Caco-2 (cell line): ENCODE measurements at regions not wholly inside any gene's neighbourhood (a gene's known extent, or its start where the extent isn't known, plus 50 kb on each side); places are given as distances from the start of the nearest gene placed in this dataset.

ENCODE experiments used
- BruUV-seq: library from RNA; stranded (reverse); fragments of 400-500 nt; replicated peaks from 2 replicates; lab custom pipeline; 2021; lab: Mats Ljungman, UMichigan
- CTCF ChIA-PET: fragments of 300-600 bp; sonication (Branson Sonifier 250); formaldehyde crosslinking; loops from one replicate; lab custom pipeline; 2022; ENCODE audit warnings: antibody characterized with exemption; lab: Charles Lee
- POLR2A ChIA-PET: fragments of 300-600 bp; sonication (Branson Sonifier 250); formaldehyde crosslinking; loops from one replicate; lab custom pipeline; 2022; ENCODE audit warnings: antibody characterized with exemption; lab: Charles Lee
- DNase-seq, 2 experiments: peaks; one replicate each; pipeline versions ENCODE4 v3.0.0 to v3.0.0-alpha.2; 2020 to 2022
- H3K27me3 ChIP-seq: replicated peaks from 2 replicates; pipeline ENCODE4 v1.6.0; 2011; ENCODE audit warnings: low read length; ENCODE audit not compliant: control insufficient read depth, insufficient read depth
- H3K36me3 ChIP-seq: 2 replicates; pipeline ENCODE4 v1.5.1; 2011; ENCODE audit warnings: low read length; ENCODE audit not compliant: control insufficient read depth, insufficient read depth
- H3K4me1 ChIP-seq: fragments of 250-450 bp; sonication (Bioruptor Pico); 2 replicates; pipeline ENCODE4 v1.5.1; 2020; ENCODE audit warnings: mild to moderate bottlenecking
- H3K4me3 ChIP-seq: 2 replicates; pipeline ENCODE4 v1.5.1; 2011; ENCODE audit warnings: low read depth, mild to moderate bottlenecking, control low read depth, low read length
- H3K9me3 ChIP-seq: fragments of 250-450 bp; sonication (Bioruptor Pico); 2 replicates; pipeline ENCODE4 v1.5.1; 2020; ENCODE audit warnings: mild to moderate bottlenecking, moderate library complexity
- H3K27ac Mint-ChIP-seq: one replicate; pipeline ENCODE4 v1.8.0; 2022; ENCODE audit warnings: mixed read lengths; ENCODE audit not compliant: unreplicated experiment
- H3K27me3 Mint-ChIP-seq: one replicate; pipeline ENCODE4 v1.8.0; 2022; ENCODE audit warnings: mixed read lengths; ENCODE audit not compliant: insufficient read depth, unreplicated experiment
- H3K36me3 Mint-ChIP-seq: one replicate; pipeline ENCODE4 v1.8.0; 2022; ENCODE audit warnings: mild to moderate bottlenecking, mixed read lengths; ENCODE audit not compliant: insufficient read depth, unreplicated experiment
- H3K4me1 Mint-ChIP-seq: one replicate; pipeline ENCODE4 v1.8.0; 2022; ENCODE audit warnings: low read depth, mixed read lengths; ENCODE audit not compliant: unreplicated experiment
- H3K4me3 Mint-ChIP-seq: one replicate; pipeline ENCODE4 v1.8.0; 2022; ENCODE audit warnings: mild to moderate bottlenecking, moderate library complexity, mixed read lengths; ENCODE audit not compliant: unreplicated experiment
- H3K9me3 Mint-ChIP-seq: one replicate; pipeline ENCODE4 v1.8.0; 2022; ENCODE audit warnings: mixed read lengths; ENCODE audit not compliant: unreplicated experiment
- intact Hi-C: fragments of 100-400 bp; cut with micrococcal nuclease; formaldehyde crosslinking; loops from one replicate; pipeline ENCODE4 v1.10.0; 2022; ENCODE audit not compliant: unreplicated experiment
- TF ChIP-seq, protein P1 (sequence below), 2 experiments: fragments of 200-600 bp in 1 of 2; IDR thresholded peaks; 1 replicate in 1 of 2; 2 replicates in 1 of 2; pipeline versions ENCODE4 v1.5.1 to v1.8.0; 2011 to 2022; ENCODE audit warnings: antibody characterized with exemption in 1 of 2, control low read depth in 1 of 2, inconsistent platforms in 1 of 2, low read depth in 1 of 2, low read length in 1 of 2, mild to moderate bottlenecking in 1 of 2, moderate library complexity in 1 of 2; ENCODE audit not compliant: insufficient read depth in 1 of 2, severe bottlenecking in 1 of 2, unreplicated experiment in 1 of 2

GRCh38 chr14:65881642-65882041 is 469.1 kb downstream of the FUT8 start:
- no peaks in the 10 kb centered on the region for H3K27me3 ChIP-seq
- intact Hi-C loops: no loop called here
- Mint-ChIP-seq H3K4me1 (no peaks in the 10 kb centered on the region), H3K4me3 (no peak overlapping the region), H3K36me3 (no peaks in the 10 kb centered on the region), H3K27ac (no peak overlapping the region), H3K27me3 (peaks cover 4% of the 10 kb centered on the region), H3K9me3 (no peaks in the 10 kb centered on the region)
- TF ChIP-seq, protein P1, sequence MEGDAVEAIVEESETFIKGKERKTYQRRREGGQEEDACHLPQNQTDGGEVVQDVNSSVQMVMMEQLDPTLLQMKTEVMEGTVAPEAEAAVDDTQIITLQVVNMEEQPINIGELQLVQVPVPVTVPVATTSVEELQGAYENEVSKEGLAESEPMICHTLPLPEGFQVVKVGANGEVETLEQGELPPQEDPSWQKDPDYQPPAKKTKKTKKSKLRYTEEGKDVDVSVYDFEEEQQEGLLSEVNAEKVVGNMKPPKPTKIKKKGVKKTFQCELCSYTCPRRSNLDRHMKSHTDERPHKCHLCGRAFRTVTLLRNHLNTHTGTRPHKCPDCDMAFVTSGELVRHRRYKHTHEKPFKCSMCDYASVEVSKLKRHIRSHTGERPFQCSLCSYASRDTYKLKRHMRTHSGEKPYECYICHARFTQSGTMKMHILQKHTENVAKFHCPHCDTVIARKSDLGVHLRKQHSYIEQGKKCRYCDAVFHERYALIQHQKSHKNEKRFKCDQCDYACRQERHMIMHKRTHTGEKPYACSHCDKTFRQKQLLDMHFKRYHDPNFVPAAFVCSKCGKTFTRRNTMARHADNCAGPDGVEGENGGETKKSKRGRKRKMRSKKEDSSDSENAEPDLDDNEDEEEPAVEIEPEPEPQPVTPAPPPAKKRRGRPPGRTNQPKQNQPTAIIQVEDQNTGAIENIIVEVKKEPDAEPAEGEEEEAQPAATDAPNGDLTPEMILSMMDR (IDR thresholded peaks at IDR 0.05; ENCODE audit: insufficient read depth in 1 of 2, low read depth in 1 of 2, low read length in 1 of 2, severe bottlenecking in 1 of 2, unreplicated experiment in 1 of 2): no peak
- CTCF ChIA-PET: no interaction called here
- no peak for DNase-seq
- H3K4me1 ChIP-seq: no peaks in the 10 kb centered on the region
- no peak overlapping the region for H3K4me3 ChIP-seq
- BruUV-seq: no TSS peak
- POLR2A ChIA-PET: no interaction called here
- no peaks in the 10 kb centered on the region for H3K36me3 ChIP-seq
- H3K9me3 ChIP-seq: no peaks in the 10 kb centered on the region

GRCh38 chr14:65888677-65889076 is 476.1 kb downstream of the FUT8 start:
- CTCF ChIA-PET: interaction anchor here (0.7 kb wide), 1 partner anchor 104 kb away, joined by 3 read pairs; no protein-coding TSS in a partner anchor
- no peak for DNase-seq
- Mint-ChIP-seq H3K4me3 (no peak overlapping the region), H3K36me3 (no peaks in the 10 kb centered on the region), H3K4me1 (no peaks in the 10 kb centered on the region), H3K27ac (no peak overlapping the region), H3K9me3 (no peaks in the 10 kb centered on the region), H3K27me3 (peaks cover 20% of the 10 kb centered on the region)
- H3K4me1 ChIP-seq: no peaks in the 10 kb centered on the region
- no TSS peak for BruUV-seq
- POLR2A ChIA-PET: no interaction called here
- H3K4me3 ChIP-seq: no peak overlapping the region
- H3K36me3 ChIP-seq: no peaks in the 10 kb centered on the region
- H3K9me3 ChIP-seq: no peaks in the 10 kb centered on the region
- intact Hi-C loops: no loop called here
- TF ChIP-seq, protein P1 (IDR thresholded peaks at IDR 0.05; ENCODE audit: insufficient read depth in 1 of 2, low read depth in 1 of 2, low read length in 1 of 2, severe bottlenecking in 1 of 2, unreplicated experiment in 1 of 2): no peak
- H3K27me3 ChIP-seq: no peaks in the 10 kb centered on the region

- Histone ChIP-seq H3K9me3 (no peaks in the 10 kb centered on the region), H3K4me3 (no peak overlapping the region), H3K27me3 (no peaks in the 10 kb centered on the region), H3K4me1 (no peaks in the 10 kb centered on the region), H3K36me3 (no peaks in the 10 kb centered on the region)
- Mint-ChIP-seq H3K27ac (no peak overlapping the region), H3K4me1 (no peaks in the 10 kb centered on the region), H3K9me3 (no peaks in the 10 kb centered on the region), H3K27me3 (peaks cover 20% of the 10 kb centered on the region), H3K4me3 (no peak overlapping the region), H3K36me3 (no peaks in the 10 kb centered on the region)
- POLR2A ChIA-PET: no interaction called here
- no TSS peak for BruUV-seq
- CTCF ChIA-PET: no interaction called here
- TF ChIP-seq, protein P1 (IDR thresholded peaks at IDR 0.05; ENCODE audit: insufficient read depth in 1 of 2, low read depth in 1 of 2, low read length in 1 of 2, severe bottlenecking in 1 of 2, unreplicated experiment in 1 of 2): no peak
- intact Hi-C loops: no loop called here
- no peak for DNase-seq
Observed at GRCh38 chr14:65892315-65892714, 479.8 kb downstream of the FUT8 start.
